ENCODE measurements at regions not wholly inside any gene's neighbourhood (a gene's known extent, or its start where the extent isn't known, plus 50 kb on each side); places are given as distances from the start of the nearest gene placed in this dataset.
A peak's percentile ranks its signal among the peaks of the same experiment; 100 is the strongest.

- no peak for TF ChIP-seq EP300 (IDR thresholded peaks at IDR 0.05; ENCODE audit: borderline replicate concordance)
- no peak for TF ChIP-seq YY1 (IDR thresholded peaks at IDR 0.05; ENCODE audit: low read depth)
- TF ChIP-seq RAD21 (IDR thresholded peaks at IDR 0.05; ENCODE audit: low read depth), result no peak
- TF ChIP-seq USF1 (IDR thresholded peaks at IDR 0.05), result no peak
- no peak for TF ChIP-seq TAF1 (IDR thresholded peaks at IDR 0.05; ENCODE audit: low read depth)
- TF ChIP-seq ZBTB7A (IDR thresholded peaks at IDR 0.05; ENCODE audit: low read depth), result no peak
- no peak for TF ChIP-seq TEAD4 (IDR thresholded peaks at IDR 0.05)
- TF ChIP-seq CREB1 (IDR thresholded peaks at IDR 0.05; ENCODE audit: low read depth), result no peak
- no peak for TF ChIP-seq FOXM1 (IDR thresholded peaks at IDR 0.05; ENCODE audit: borderline replicate concordance, low read depth)
- TF ChIP-seq CEBPB (IDR thresholded peaks at IDR 0.05), result no peak
- no peak for TF ChIP-seq MAX (IDR thresholded peaks at IDR 0.05)
Measured at GRCh38 chr5:105536675-105537074, 1974.1 kb upstream of the NUDT12 start.

- TF ChIP-seq NFIC (IDR thresholded peaks at IDR 0.05) (no peak), EGR1 (IDR thresholded peaks at IDR 0.05) (no peak), CEBPB (IDR thresholded peaks at IDR 0.05) (no peak), TEAD4 (IDR thresholded peaks at IDR 0.05) (no peak), CREB1 (IDR thresholded peaks at IDR 0.05; ENCODE audit: low read depth) (no peak), TCF12 (IDR thresholded peaks at IDR 0.05; ENCODE audit: low read depth) (no peak), MAX (IDR thresholded peaks at IDR 0.05) (no peak), RAD21 (IDR thresholded peaks at IDR 0.05; ENCODE audit: low read depth) (no peak), YY1 (IDR thresholded peaks at IDR 0.05; ENCODE audit: low read depth) (no peak), FOXM1 (IDR thresholded peaks at IDR 0.05; ENCODE audit: borderline replicate concordance, low read depth) (no peak)
Measured at GRCh38 chr5:105530716-105531261, 1968.2 kb upstream of the NUDT12 start.

- TF ChIP-seq USF1 (IDR thresholded peaks at IDR 0.05) (no peak), YY1 (IDR thresholded peaks at IDR 0.05; ENCODE audit: low read depth) (no peak), CREB1 (IDR thresholded peaks at IDR 0.05; ENCODE audit: low read depth) (no peak), FOXM1 (IDR thresholded peaks at IDR 0.05; ENCODE audit: borderline replicate concordance, low read depth) (no peak), MAX (IDR thresholded peaks at IDR 0.05) (no peak), ZBTB7A (IDR thresholded peaks at IDR 0.05; ENCODE audit: low read depth) (no peak), CEBPB (IDR thresholded peaks at IDR 0.05) (no peak), RAD21 (IDR thresholded peaks at IDR 0.05; ENCODE audit: low read depth) (no peak), REST (IDR thresholded peaks at IDR 0.05; ENCODE audit: low read depth) (no peak), TEAD4 (IDR thresholded peaks at IDR 0.05) (no peak), EP300 (IDR thresholded peaks at IDR 0.05; ENCODE audit: borderline replicate concordance) (no peak), NFIC (IDR thresholded peaks at IDR 0.05) (no peak), EGR1 (IDR thresholded peaks at IDR 0.05) (no peak), TAF1 (IDR thresholded peaks at IDR 0.05; ENCODE audit: low read depth) (no peak), TCF12 (IDR thresholded peaks at IDR 0.05; ENCODE audit: low read depth) (no peak)
Measured at GRCh38 chr5:105529851-105530250, 1967.3 kb upstream of the NUDT12 start.

GRCh38 chr5:105508519-105508918 is 1945.9 kb upstream of the NUDT12 start:
- TF ChIP-seq MAX (IDR thresholded peaks at IDR 0.05), result no peak
- no peak for TF ChIP-seq TCF12 (IDR thresholded peaks at IDR 0.05; ENCODE audit: low read depth)
- no peak for TF ChIP-seq USF1 (IDR thresholded peaks at IDR 0.05)
- no peak for TF ChIP-seq FOXM1 (IDR thresholded peaks at IDR 0.05; ENCODE audit: borderline replicate concordance, low read depth)

- peak; percentile 55 for TF ChIP-seq RAD21 (IDR thresholded peaks at IDR 0.05; ENCODE audit: low read depth)
- TF ChIP-seq CEBPB (IDR thresholded peaks at IDR 0.05), result no peak
Measured at GRCh38 chr5:105506692-105507277, 1944.2 kb upstream of the NUDT12 start.

GRCh38 chr5:105503950-105504349 is 1941.4 kb upstream of the NUDT12 start:
- TF ChIP-seq CREB1 (IDR thresholded peaks at IDR 0.05; ENCODE audit: low read depth), result no peak
- no peak for TF ChIP-seq REST (IDR thresholded peaks at IDR 0.05; ENCODE audit: low read depth)
- no peak for TF ChIP-seq MAX (IDR thresholded peaks at IDR 0.05)
- TF ChIP-seq TAF1 (IDR thresholded peaks at IDR 0.05; ENCODE audit: low read depth), result no peak
- TF ChIP-seq NFIC (IDR thresholded peaks at IDR 0.05), result no peak
- TF ChIP-seq USF1 (IDR thresholded peaks at IDR 0.05), result no peak
- no peak for TF ChIP-seq CEBPB (IDR thresholded peaks at IDR 0.05)
